DOHH2 (cell line): ENCODE measurements at regions not wholly inside any gene's neighbourhood (a gene's known extent, or its start where the extent isn't known, plus 50 kb on each side); places are given as distances from the start of the nearest gene placed in this dataset.

Source experiments
- EZH2phosphoT487 ChIP-seq: fragments of 200-600 bp; sonication (generic); IDR thresholded peaks from 2 replicates; pipeline ENCODE4 v1.6.1; 2017; ENCODE audit warnings: borderline replicate concordance, mild to moderate bottlenecking, antibody characterized with exemption, low read length, moderate library complexity, mixed read lengths
- TF ChIP-seq, protein P1 (sequence below): fragments of 200-600 bp; sonication (generic); IDR thresholded peaks from one replicate; pipeline ENCODE4 v1.5.1; 2014; ENCODE audit warnings: antibody characterized with exemption, mild to moderate bottlenecking, low read depth, low read length; ENCODE audit not compliant: poor library complexity, severe bottlenecking

DNA sequence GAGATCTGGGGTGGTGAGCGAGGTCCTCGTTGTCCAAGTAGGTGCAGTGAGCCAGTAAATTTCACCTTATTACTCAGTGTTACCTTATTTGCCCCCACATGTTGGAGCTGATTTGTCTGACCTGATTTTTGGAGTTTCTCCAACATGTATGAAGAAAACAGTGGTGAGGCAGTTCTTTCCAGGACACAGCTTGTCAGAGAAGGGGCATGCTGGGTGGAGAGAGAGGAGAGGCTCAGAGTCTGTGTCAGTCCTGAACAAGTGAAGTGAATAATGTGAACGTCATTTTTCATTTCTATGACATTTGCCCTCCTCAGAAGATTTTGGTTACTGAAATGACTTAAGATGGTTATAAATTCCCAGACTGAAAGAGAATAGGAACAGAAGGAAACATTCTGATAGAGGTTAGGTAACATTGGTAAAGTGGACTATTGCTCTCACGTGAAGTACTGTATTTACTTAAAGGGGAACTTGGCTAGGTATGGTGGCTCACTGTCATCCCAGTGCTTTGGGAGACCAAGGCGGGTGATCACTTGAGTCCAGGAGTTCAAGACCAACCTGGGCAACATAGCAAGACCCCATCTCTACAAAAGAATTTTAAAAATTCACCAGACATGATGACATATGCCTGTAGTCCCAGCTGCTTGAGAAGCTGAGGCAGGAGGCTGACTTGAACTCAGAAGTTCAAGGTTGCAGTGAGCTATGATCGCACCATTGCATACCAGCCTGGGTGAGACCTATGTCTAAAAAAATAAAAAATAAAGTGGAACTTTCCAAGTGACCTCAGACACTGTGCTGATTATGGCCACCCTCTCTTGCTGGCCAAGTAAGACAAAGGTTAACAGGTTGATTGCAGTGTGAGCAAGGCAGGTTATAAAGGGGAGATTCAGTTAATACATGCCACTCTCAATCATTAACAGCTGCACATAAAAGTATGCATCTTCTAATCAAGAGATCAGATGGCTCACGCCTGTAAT, 184.3 kb downstream of the EDN1 start:
- TF ChIP-seq, protein P1, sequence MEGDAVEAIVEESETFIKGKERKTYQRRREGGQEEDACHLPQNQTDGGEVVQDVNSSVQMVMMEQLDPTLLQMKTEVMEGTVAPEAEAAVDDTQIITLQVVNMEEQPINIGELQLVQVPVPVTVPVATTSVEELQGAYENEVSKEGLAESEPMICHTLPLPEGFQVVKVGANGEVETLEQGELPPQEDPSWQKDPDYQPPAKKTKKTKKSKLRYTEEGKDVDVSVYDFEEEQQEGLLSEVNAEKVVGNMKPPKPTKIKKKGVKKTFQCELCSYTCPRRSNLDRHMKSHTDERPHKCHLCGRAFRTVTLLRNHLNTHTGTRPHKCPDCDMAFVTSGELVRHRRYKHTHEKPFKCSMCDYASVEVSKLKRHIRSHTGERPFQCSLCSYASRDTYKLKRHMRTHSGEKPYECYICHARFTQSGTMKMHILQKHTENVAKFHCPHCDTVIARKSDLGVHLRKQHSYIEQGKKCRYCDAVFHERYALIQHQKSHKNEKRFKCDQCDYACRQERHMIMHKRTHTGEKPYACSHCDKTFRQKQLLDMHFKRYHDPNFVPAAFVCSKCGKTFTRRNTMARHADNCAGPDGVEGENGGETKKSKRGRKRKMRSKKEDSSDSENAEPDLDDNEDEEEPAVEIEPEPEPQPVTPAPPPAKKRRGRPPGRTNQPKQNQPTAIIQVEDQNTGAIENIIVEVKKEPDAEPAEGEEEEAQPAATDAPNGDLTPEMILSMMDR = no peak
- no peak for TF ChIP-seq EZH2phosphoT487
